Panc1 (cell line): ENCODE measurements at regions not wholly inside any gene's neighbourhood (a gene's known extent, or its start where the extent isn't known, plus 50 kb on each side); places are given as distances from the start of the nearest gene placed in this dataset.
"Not testable (repeated sequence)": the region's sequence is repeated elsewhere in the genome, so short reads cannot be mapped to it uniquely, and the experiment has no call there.

Experiments used
- ATAC-seq: fragments of 200-7000 bp; cut with Tn5 transposase; 2 replicates; pipeline ENCODE4 v1.9.1; 2020; ENCODE audit warnings: mild to moderate bottlenecking, moderate library complexity
- BruUV-seq: library from RNA; stranded (reverse); fragments of 400-500 nt; replicated peaks from 2 replicates; lab custom pipeline; 2021; lab: Mats Ljungman, UMichigan
- CTCF ChIA-PET: fragments of 300-600 bp; sonication (Branson Sonifier 250); formaldehyde crosslinking; loops from one replicate; lab custom pipeline; 2022; ENCODE audit warnings: antibody characterized with exemption; lab: Charles Lee
- POLR2A ChIA-PET: fragments of 300-600 bp; sonication (Branson Sonifier 250); formaldehyde crosslinking; loops from one replicate; lab custom pipeline; 2022; ENCODE audit warnings: antibody characterized with exemption; lab: Charles Lee
- DNase-seq: peaks from one replicate; pipeline ENCODE4 v3.0.0-alpha.2; 2010; ENCODE audit warnings: low read depth, low spot score
- H3K27ac ChIP-seq: 2 replicates; pipeline ENCODE4 v1.5.1; 2011; ENCODE audit warnings: mild to moderate bottlenecking, low read length, inconsistent platforms
- H3K27me3 ChIP-seq: fragments of 200-500 bp; sonication (Bioruptor generic); 2 replicates; pipeline ENCODE4 v1.6.0; 2014; ENCODE audit warnings: low read length, inconsistent platforms; ENCODE audit not compliant: control insufficient read depth, insufficient read depth
- H3K36me3 ChIP-seq: fragments of 200-500 bp; sonication (Bioruptor generic); 2 replicates; pipeline ENCODE4 v1.5.1; 2014; ENCODE audit warnings: inconsistent platforms, mild to moderate bottlenecking, low read length, moderate library complexity; ENCODE audit not compliant: control insufficient read depth, insufficient read depth
- H3K4me1 ChIP-seq: 2 replicates; pipeline ENCODE4 v1.5.1; 2011; ENCODE audit warnings: inconsistent platforms, mild to moderate bottlenecking, low read length, moderate library complexity; ENCODE audit not compliant: control insufficient read depth, insufficient read depth
- H3K4me3 ChIP-seq, 2 experiments: 2 replicates each; pipeline ENCODE4 v1.5.1; 2011 to 2012; ENCODE audit warnings: low read depth in 2 of 2, low read length in 2 of 2, mild to moderate bottlenecking in 2 of 2, inconsistent platforms in 1 of 2, moderate library complexity in 1 of 2
- H3K9me3 ChIP-seq: fragments of 200-500 bp; sonication (Bioruptor generic); 2 replicates; pipeline ENCODE4 v1.5.1; 2014; ENCODE audit warnings: low read depth, mild to moderate bottlenecking, inconsistent platforms, low read length, moderate library complexity; ENCODE audit not compliant: control insufficient read depth, insufficient read depth
- CTCF ChIP-seq: fragments of 450-650 bp; IDR thresholded peaks from 2 replicates; pipeline ENCODE4 v1.5.1; 2017; ENCODE audit warnings: mild to moderate bottlenecking
- POLR2AphosphoS5 ChIP-seq: IDR thresholded peaks from 2 replicates; pipeline ENCODE4 v1.6.1; 2012; ENCODE audit warnings: mild to moderate bottlenecking, low read depth, low read length, moderate library complexity
- REST ChIP-seq, 2 experiments: IDR thresholded peaks; 2 replicates each; pipeline ENCODE4 v1.6.1; 2011 to 2012; ENCODE audit warnings: low read depth in 2 of 2, control low read depth in 1 of 2, low read length in 1 of 2, mild to moderate bottlenecking in 1 of 2, moderate library complexity in 1 of 2; ENCODE audit not compliant: insufficient read depth in 1 of 2
- SIN3A ChIP-seq: IDR thresholded peaks from 2 replicates; pipeline ENCODE4 v1.6.1; 2012; ENCODE audit warnings: low read depth, mild to moderate bottlenecking, low read length, moderate library complexity, borderline replicate concordance; ENCODE audit not compliant: insufficient read depth
- TCF7L2 ChIP-seq: IDR thresholded peaks from 2 replicates; pipeline ENCODE4 v1.6.1; 2011; ENCODE audit warnings: mild to moderate bottlenecking, low read depth, low read length, inconsistent platforms
- in situ Hi-C: cut with HindIII; loops from 2 replicates; pipeline ENCODE4 v1.10.0; 2016; ENCODE audit warnings: low sequenced_read_pairs, low pct_unique_long_range_greater_than_20kb
- intact Hi-C: fragments of 100-400 bp; cut with micrococcal nuclease; formaldehyde crosslinking; loops from one replicate; pipeline ENCODE4 v1.10.0; 2022; ENCODE audit not compliant: unreplicated experiment

GRCh38 chr12:127607146-127607725 is 659.7 kb upstream of the TMEM132C start:
- ChIA-PET POLR2A (no interaction called here), CTCF (no interaction called here)
- H3K36me3 ChIP-seq = no peaks in the 10 kb centered on the region
- no peak overlapping the region for H3K4me3 ChIP-seq
- no peak for DNase-seq
- H3K27ac ChIP-seq = no peak overlapping the region
- in situ Hi-C loops = no loop called here
- H3K4me1 ChIP-seq = no peaks in the 10 kb centered on the region
- intact Hi-C loops = no loop called here
- H3K27me3 ChIP-seq = no peaks in the 10 kb centered on the region
- TF ChIP-seq POLR2AphosphoS5 (no peak), TCF7L2 (no peak)
- BruUV-seq = no TSS peak
- no peaks in the 10 kb centered on the region for H3K9me3 ChIP-seq
- no peak for ATAC-seq

DNA sequence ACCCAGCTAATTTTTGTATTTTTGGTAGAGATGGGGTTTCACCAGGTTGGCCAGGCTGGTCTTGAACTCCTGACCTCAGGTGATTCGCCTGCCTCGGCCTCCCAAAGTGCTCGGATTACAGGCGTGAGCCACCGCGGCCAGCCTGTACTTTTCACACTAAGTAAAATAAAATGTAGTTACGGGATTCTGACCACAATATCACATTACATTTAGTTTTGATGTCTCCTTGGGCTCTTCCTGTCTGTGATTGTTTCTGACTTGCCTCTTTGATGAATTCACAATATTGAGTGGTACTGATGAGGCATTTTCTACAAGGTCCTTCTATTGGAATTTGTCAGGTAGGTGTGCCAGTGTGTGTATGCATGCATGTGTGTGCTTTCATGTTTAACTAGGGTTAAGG is 658.6 kb upstream of the TMEM132C start:
- POLR2A ChIA-PET, H3K27ac ChIP-seq, DNase-seq, BruUV-seq, intact Hi-C loops, H3K4me3 ChIP-seq, ATAC-seq, in situ Hi-C loops, H3K9me3 ChIP-seq, H3K36me3 ChIP-seq, CTCF ChIA-PET, H3K4me1 ChIP-seq, H3K27me3 ChIP-seq: not testable (repeated sequence)

- no TSS peak for BruUV-seq
- Histone ChIP-seq H3K36me3 (no peaks in the 10 kb centered on the region), H3K9me3 (no peaks in the 10 kb centered on the region), H3K4me1 (no peaks in the 10 kb centered on the region), H3K27me3 (no peaks in the 10 kb centered on the region), H3K4me3 (no peak overlapping the region), H3K27ac (no peak overlapping the region)
- in situ Hi-C loops = no loop called here
- no peak for TF ChIP-seq TCF7L2
- no peak for TF ChIP-seq CTCF
- TF ChIP-seq POLR2AphosphoS5 = no peak
- TF ChIP-seq REST (IDR thresholded peaks at IDR 0.05; ENCODE audit: insufficient read depth in 1 of 2, low read depth in 2 of 2, low read length in 1 of 2) = no peak
- TF ChIP-seq SIN3A = no peak
- ATAC-seq (no peak), DNase-seq (no peak)
- ChIA-PET POLR2A (no interaction called here), CTCF (no interaction called here)
- intact Hi-C loops = no loop called here
These were observed 653.9 kb upstream of the TMEM132C start for GRCh38 chr12:127613056-127613455.
